T-helper 1 cell treated with Interleukin-12 subunit alpha and Interleukin-12 subunit beta and Interleukin-4 antibody, amounts not matched to agents 30 μg/mL and 1 μg/mL, for 36 hours (primary cell): ENCODE measurements at regions not wholly inside any gene's neighbourhood (a gene's known extent, or its start where the extent isn't known, plus 50 kb on each side); places are given as distances from the start of the nearest gene placed in this dataset.

Source experiments
- H3K27ac Mint-ChIP-seq: one replicate; pipeline ENCODE4 v1.8.0; 2021; ENCODE audit warnings: mild to moderate bottlenecking, mixed read lengths
- H3K27me3 Mint-ChIP-seq: one replicate; pipeline ENCODE4 v1.8.0; 2021; ENCODE audit warnings: low read depth, mixed read lengths
- H3K36me3 Mint-ChIP-seq: one replicate; pipeline ENCODE4 v1.8.0; 2021; ENCODE audit warnings: low read depth, mixed read lengths
- H3K4me1 Mint-ChIP-seq: one replicate; pipeline ENCODE4 v1.8.0; 2021; ENCODE audit warnings: low read depth, mixed read lengths
- H3K4me3 Mint-ChIP-seq: one replicate; pipeline ENCODE4 v1.8.0; 2021; ENCODE audit warnings: mild to moderate bottlenecking, moderate library complexity, mixed read lengths
- H3K9me3 Mint-ChIP-seq: one replicate; pipeline ENCODE4 v1.8.0; 2021; ENCODE audit warnings: mixed read lengths

DNA sequence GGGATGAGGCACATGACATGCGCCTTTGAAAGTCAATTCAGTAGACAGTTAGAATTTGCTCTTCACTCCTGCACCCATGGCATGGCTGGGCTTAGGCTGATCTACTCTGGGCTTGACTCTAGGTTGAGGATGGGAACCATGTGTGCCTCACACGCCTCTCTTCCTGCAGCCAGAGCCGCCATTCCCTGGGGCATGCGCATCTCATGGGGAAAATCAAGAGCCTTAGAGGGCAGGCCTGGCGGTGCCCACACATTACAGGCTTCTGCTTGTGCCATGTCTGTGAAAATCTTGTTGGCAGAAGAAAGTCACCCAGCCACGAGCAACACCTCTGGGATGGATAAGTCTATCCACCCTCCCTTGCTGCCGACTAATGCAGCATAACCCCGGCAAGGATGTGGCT lies 808.5 kb downstream of the CDH9 start:
- Mint-ChIP-seq H3K9me3 (peaks cover 65% of the 10 kb centered on the region), H3K27me3 (no peaks in the 10 kb centered on the region), H3K36me3 (peaks cover 2% of the 10 kb centered on the region), H3K27ac (no peak overlapping the region), H3K4me3 (no peak overlapping the region), H3K4me1 (no peaks in the 10 kb centered on the region)

DNA sequence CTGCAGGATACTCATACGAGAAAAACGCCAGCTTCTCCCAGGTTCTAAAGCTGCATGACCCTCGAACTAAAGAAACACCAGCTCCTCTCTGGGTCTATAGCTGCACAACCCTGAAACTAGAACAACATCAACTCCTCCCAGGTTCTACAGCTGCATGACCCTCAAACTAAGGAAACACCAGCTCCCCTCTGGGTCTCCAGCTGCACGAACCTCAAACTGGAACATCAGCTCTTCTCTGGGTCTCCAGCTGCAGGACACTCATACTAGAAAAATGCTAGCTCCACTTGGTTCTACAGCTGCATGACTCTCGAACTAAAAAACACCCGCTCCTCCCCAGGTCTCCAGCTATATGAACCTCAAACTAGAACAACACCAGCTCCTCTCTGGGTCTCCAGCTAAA lies 811.1 kb downstream of the CDH9 start:
- Mint-ChIP-seq H3K4me3 (no peak overlapping the region), H3K36me3 (peaks cover 2% of the 10 kb centered on the region), H3K27me3 (no peaks in the 10 kb centered on the region), H3K27ac (no peak overlapping the region), H3K9me3 (peaks cover 62% of the 10 kb centered on the region), H3K4me1 (no peaks in the 10 kb centered on the region)

- Mint-ChIP-seq H3K4me1 (no peaks in the 10 kb centered on the region), H3K4me3 (no peak overlapping the region), H3K9me3 (peaks cover 25% of the 10 kb centered on the region), H3K27me3 (no peaks in the 10 kb centered on the region), H3K27ac (no peak overlapping the region), H3K36me3 (no peaks in the 10 kb centered on the region)
Observed at GRCh38 chr5:26205121-26205520, 833.3 kb downstream of the CDH9 start.

DNA sequence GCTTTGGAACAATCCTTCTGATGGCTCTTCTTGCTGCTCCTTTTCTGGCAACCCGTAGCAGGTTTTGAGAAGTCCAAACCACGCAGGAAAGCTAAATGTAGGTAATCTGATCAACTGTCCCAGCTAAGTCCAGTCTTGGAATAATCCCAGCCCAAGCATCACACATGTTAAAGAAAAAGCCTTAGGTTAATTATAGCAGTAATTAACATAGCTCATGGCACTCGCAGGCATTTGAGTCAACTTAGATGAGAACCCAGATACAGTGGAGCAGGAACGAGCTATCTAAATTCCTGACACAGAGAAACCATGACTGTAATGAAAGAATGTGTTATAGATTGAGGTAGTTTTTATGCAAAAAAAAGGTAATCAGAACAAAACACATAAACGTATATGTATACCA lies 844.8 kb downstream of the CDH9 start:
- no peaks in the 10 kb centered on the region for H3K27me3 Mint-ChIP-seq
- H3K27ac Mint-ChIP-seq, result no peak overlapping the region
- no peak overlapping the region for H3K4me3 Mint-ChIP-seq
- no peaks in the 10 kb centered on the region for H3K36me3 Mint-ChIP-seq
- no peaks in the 10 kb centered on the region for H3K4me1 Mint-ChIP-seq
- peaks cover 20% of the 10 kb centered on the region for H3K9me3 Mint-ChIP-seq

DNA sequence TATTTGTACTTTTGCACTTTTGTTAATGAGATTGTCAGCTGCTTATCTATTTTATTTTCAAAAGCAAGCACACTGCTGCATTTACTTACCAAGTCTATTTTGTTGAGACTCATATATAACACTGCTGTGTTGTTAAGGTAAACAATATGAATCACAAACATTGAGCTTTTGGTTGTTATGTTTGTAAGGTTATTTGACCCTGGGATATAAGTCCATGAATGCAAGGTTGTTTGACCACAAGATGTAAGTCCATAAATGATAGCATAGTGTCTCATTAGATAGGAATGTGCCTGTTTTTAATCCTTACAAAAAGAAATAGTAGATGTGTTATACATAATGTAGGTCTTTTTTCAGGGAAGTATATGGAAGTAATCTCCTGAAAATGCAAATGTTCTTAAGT lies 845.9 kb downstream of the CDH9 start:
- no peak overlapping the region for H3K4me3 Mint-ChIP-seq
- no peaks in the 10 kb centered on the region for H3K4me1 Mint-ChIP-seq
- H3K27ac Mint-ChIP-seq, result no peak overlapping the region
- no peaks in the 10 kb centered on the region for H3K27me3 Mint-ChIP-seq
- no peaks in the 10 kb centered on the region for H3K36me3 Mint-ChIP-seq
- H3K9me3 Mint-ChIP-seq, result peaks cover 20% of the 10 kb centered on the region

GRCh38 chr5:26181582-26181981 lies 856.8 kb downstream of the CDH9 start:
- Mint-ChIP-seq H3K9me3 (peaks cover 16% of the 10 kb centered on the region), H3K36me3 (no peaks in the 10 kb centered on the region), H3K27me3 (no peaks in the 10 kb centered on the region), H3K4me3 (no peak overlapping the region), H3K4me1 (no peaks in the 10 kb centered on the region), H3K27ac (no peak overlapping the region)

DNA sequence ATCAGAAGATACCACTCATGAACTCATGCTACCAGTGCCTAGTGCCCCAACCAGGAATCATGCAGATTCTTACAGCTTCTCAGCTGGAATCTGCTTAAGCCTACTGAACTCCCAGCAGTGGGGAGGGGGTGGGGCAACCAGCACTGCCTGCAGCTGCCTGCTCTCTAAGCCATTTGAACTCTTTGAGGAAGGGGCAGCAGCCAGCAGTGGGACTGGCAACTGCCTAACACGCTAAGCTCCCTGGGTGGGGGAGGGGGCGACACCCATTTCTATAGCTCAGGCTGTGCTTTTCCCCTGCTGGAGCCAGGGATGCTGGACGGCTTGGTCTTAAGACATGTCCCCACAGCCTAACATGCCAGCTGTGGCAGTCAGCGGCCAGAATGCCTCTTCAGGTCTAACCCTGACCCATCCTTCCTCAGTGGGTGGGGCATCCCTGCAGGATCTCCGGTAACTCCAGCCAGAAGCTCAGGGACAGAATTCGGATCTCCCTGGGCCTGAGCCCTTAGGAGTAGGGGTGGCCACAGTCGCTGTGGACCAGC lies 889.7 kb downstream of the CDH9 start:
- H3K9me3 Mint-ChIP-seq, result peaks cover 43% of the 10 kb centered on the region
- no peaks in the 10 kb centered on the region for H3K36me3 Mint-ChIP-seq
- no peaks in the 10 kb centered on the region for H3K27me3 Mint-ChIP-seq
- H3K27ac Mint-ChIP-seq, result no peak overlapping the region
- H3K4me1 Mint-ChIP-seq, result no peaks in the 10 kb centered on the region
- no peak overlapping the region for H3K4me3 Mint-ChIP-seq

GRCh38 chr5:26143259-26143658 lies 895.1 kb downstream of the CDH9 start:
- H3K9me3 Mint-ChIP-seq, result peaks cover 20% of the 10 kb centered on the region
- H3K27ac Mint-ChIP-seq, result no peak overlapping the region
- H3K36me3 Mint-ChIP-seq, result no peaks in the 10 kb centered on the region
- no peaks in the 10 kb centered on the region for H3K27me3 Mint-ChIP-seq
- no peaks in the 10 kb centered on the region for H3K4me1 Mint-ChIP-seq
- no peak overlapping the region for H3K4me3 Mint-ChIP-seq

DNA sequence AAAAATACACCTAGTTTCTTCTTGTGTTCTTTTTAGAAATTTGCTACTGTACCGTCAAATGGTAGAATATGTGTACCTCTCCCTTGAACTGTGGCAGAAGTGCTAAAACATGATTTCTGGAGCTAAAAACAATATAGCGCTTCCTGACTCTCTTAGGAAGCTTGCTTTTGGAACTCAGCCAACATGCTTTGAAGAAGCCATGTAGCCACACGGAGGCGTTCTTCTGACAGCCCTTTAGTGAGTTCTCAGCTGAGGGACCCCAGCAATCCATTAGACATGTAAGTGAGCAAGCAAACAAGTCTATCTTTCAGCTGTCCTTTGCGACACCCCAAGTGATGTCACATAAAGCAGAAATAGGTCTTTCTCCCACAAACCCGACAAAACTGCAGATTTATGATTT lies 917.0 kb downstream of the CDH9 start:
- H3K9me3 Mint-ChIP-seq, result peaks cover 8% of the 10 kb centered on the region
- H3K36me3 Mint-ChIP-seq, result no peaks in the 10 kb centered on the region
- no peak overlapping the region for H3K27ac Mint-ChIP-seq
- no peaks in the 10 kb centered on the region for H3K27me3 Mint-ChIP-seq
- H3K4me3 Mint-ChIP-seq, result no peak overlapping the region
- H3K4me1 Mint-ChIP-seq, result no peaks in the 10 kb centered on the region

- no peaks in the 10 kb centered on the region for H3K36me3 Mint-ChIP-seq
- H3K4me1 Mint-ChIP-seq, result no peaks in the 10 kb centered on the region
- H3K27ac Mint-ChIP-seq, result no peak overlapping the region
- no peaks in the 10 kb centered on the region for H3K27me3 Mint-ChIP-seq
- no peak overlapping the region for H3K4me3 Mint-ChIP-seq
- H3K9me3 Mint-ChIP-seq, result peaks cover 13% of the 10 kb centered on the region
Observed at GRCh38 chr5:26104175-26104574, 934.2 kb downstream of the CDH9 start.

- Mint-ChIP-seq H3K27ac (no peak overlapping the region), H3K27me3 (no peaks in the 10 kb centered on the region), H3K4me1 (no peaks in the 10 kb centered on the region), H3K36me3 (no peaks in the 10 kb centered on the region), H3K4me3 (no peak overlapping the region), H3K9me3 (peaks cover 33% of the 10 kb centered on the region)
Observed at GRCh38 chr5:26060212-26060611, 978.2 kb downstream of the CDH9 start.

- H3K27ac Mint-ChIP-seq, result no peak overlapping the region
- no peaks in the 10 kb centered on the region for H3K4me1 Mint-ChIP-seq
- peaks cover 39% of the 10 kb centered on the region for H3K9me3 Mint-ChIP-seq
- H3K27me3 Mint-ChIP-seq, result no peaks in the 10 kb centered on the region
- H3K4me3 Mint-ChIP-seq, result no peak overlapping the region
- H3K36me3 Mint-ChIP-seq, result no peaks in the 10 kb centered on the region
Observed at GRCh38 chr5:26054594-26054993, 983.8 kb downstream of the CDH9 start.

DNA sequence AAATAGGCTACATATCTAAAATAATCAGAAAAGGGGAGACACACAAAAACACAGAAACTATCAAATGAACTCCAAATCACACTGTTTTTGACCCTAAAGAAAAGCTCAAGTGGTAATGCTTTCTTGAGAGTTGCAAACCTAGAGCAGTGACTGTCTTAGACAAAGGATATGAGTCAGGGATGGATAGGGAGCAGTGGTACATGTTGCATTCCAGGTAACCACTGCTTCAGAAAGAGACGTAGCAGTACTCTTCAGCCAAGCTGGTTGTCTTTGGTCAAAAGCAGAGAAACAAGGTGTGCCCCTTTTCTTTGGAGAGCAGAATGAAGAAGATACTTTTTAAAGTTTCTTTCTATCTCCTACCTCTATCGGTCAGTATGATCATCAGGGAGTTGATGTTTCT lies 1003.6 kb downstream of the CDH9 start:
- Mint-ChIP-seq H3K4me1 (no peaks in the 10 kb centered on the region), H3K36me3 (no peaks in the 10 kb centered on the region), H3K9me3 (peaks cover 13% of the 10 kb centered on the region), H3K4me3 (no peak overlapping the region), H3K27ac (no peak overlapping the region), H3K27me3 (no peaks in the 10 kb centered on the region)

- Mint-ChIP-seq H3K36me3 (no peaks in the 10 kb centered on the region), H3K4me1 (no peaks in the 10 kb centered on the region), H3K9me3 (peaks cover 8% of the 10 kb centered on the region), H3K27ac (no peak overlapping the region), H3K27me3 (no peaks in the 10 kb centered on the region), H3K4me3 (no peak overlapping the region)
Observed at GRCh38 chr5:26031481-26031880, 1006.9 kb downstream of the CDH9 start.

- Mint-ChIP-seq H3K9me3 (peaks cover 3% of the 10 kb centered on the region), H3K27me3 (no peaks in the 10 kb centered on the region), H3K4me3 (no peak overlapping the region), H3K27ac (no peak overlapping the region), H3K4me1 (no peaks in the 10 kb centered on the region), H3K36me3 (no peaks in the 10 kb centered on the region)
Observed at GRCh38 chr5:26026044-26026443, 1012.3 kb downstream of the CDH9 start.

GRCh38 chr5:26024774-26025173 lies 1013.6 kb downstream of the CDH9 start:
- Mint-ChIP-seq H3K27me3 (no peaks in the 10 kb centered on the region), H3K36me3 (no peaks in the 10 kb centered on the region), H3K4me3 (no peak overlapping the region), H3K4me1 (no peaks in the 10 kb centered on the region), H3K9me3 (no peaks in the 10 kb centered on the region), H3K27ac (no peak overlapping the region)
